ENCODE measurements at regions not wholly inside any gene's neighbourhood (a gene's known extent, or its start where the extent isn't known, plus 50 kb on each side); places are given as distances from the start of the nearest gene placed in this dataset.

- WGBS, 2 donors: 69 to 83% methylated on average over 1 of the region's 1 CpG
- Histone ChIP-seq H3K36me3 (no peaks in the 10 kb centered on the region), H3K4me1 (no peaks in the 10 kb centered on the region), H3K9me3 (no peaks in the 10 kb centered on the region), H3K27ac (no peak overlapping the region), H3K27me3 (no peaks in the 10 kb centered on the region), H3K4me3 (no peak overlapping the region)
- DNase-seq: no peak
- intact Hi-C loops (cut with DNase I): no loop called here
- no peak for TF ChIP-seq POLR2AphosphoS5 (IDR thresholded peaks at IDR 0.05)
- TF ChIP-seq EP300 (IDR thresholded peaks at IDR 0.05): no peak
- TF ChIP-seq, protein P1, sequence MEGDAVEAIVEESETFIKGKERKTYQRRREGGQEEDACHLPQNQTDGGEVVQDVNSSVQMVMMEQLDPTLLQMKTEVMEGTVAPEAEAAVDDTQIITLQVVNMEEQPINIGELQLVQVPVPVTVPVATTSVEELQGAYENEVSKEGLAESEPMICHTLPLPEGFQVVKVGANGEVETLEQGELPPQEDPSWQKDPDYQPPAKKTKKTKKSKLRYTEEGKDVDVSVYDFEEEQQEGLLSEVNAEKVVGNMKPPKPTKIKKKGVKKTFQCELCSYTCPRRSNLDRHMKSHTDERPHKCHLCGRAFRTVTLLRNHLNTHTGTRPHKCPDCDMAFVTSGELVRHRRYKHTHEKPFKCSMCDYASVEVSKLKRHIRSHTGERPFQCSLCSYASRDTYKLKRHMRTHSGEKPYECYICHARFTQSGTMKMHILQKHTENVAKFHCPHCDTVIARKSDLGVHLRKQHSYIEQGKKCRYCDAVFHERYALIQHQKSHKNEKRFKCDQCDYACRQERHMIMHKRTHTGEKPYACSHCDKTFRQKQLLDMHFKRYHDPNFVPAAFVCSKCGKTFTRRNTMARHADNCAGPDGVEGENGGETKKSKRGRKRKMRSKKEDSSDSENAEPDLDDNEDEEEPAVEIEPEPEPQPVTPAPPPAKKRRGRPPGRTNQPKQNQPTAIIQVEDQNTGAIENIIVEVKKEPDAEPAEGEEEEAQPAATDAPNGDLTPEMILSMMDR (IDR thresholded peaks at IDR 0.05): no peak
- TF ChIP-seq POLR2A (IDR thresholded peaks at IDR 0.05): no peak
Measured at GRCh38 chr18:39225373-39225772, 1659.8 kb upstream of the CELF4 start.

GRCh38 chr18:39223283-39223682 is 1657.7 kb upstream of the CELF4 start:
- no peak for TF ChIP-seq POLR2A (IDR thresholded peaks at IDR 0.05)
- TF ChIP-seq, protein P1 (IDR thresholded peaks at IDR 0.05): no peak
- TF ChIP-seq EP300 (IDR thresholded peaks at IDR 0.05): no peak
- no peak for TF ChIP-seq POLR2AphosphoS5 (IDR thresholded peaks at IDR 0.05)
- no peaks in the 10 kb centered on the region for H3K27me3 ChIP-seq
- H3K9me3 ChIP-seq: no peaks in the 10 kb centered on the region
- H3K27ac ChIP-seq: no peak overlapping the region
- H3K4me3 ChIP-seq: no peak overlapping the region
- no peak for DNase-seq
- no peaks in the 10 kb centered on the region for H3K36me3 ChIP-seq
- H3K4me1 ChIP-seq: peaks cover 0 to under 1% (median under 1%) of the 10 kb centered on the region in 4 donors
- intact Hi-C loops (cut with DNase I): no loop called here
- 94 to 97% methylated on average over 1 of the region's 1 CpG for WGBS, 2 donors

- TF ChIP-seq EP300 (IDR thresholded peaks at IDR 0.05) (no peak), POLR2A (IDR thresholded peaks at IDR 0.05) (no peak), POLR2AphosphoS5 (IDR thresholded peaks at IDR 0.05) (no peak)
- TF ChIP-seq, protein P1 (IDR thresholded peaks at IDR 0.05): no peak
- DNase-seq: no peak
- H3K27ac ChIP-seq: no peak overlapping the region
- no peaks in the 10 kb centered on the region for H3K36me3 ChIP-seq
- 39 to 76% methylated on average over 2 of the region's 2 CpGs for WGBS, 2 donors
- intact Hi-C loops (cut with DNase I): no loop called here
- H3K4me3 ChIP-seq: no peak overlapping the region
- H3K4me1 ChIP-seq: peaks cover 0 to 8% (median 3%) of the 10 kb centered on the region in 4 donors
- H3K27me3 ChIP-seq: no peaks in the 10 kb centered on the region
- H3K9me3 ChIP-seq: no peaks in the 10 kb centered on the region
Measured at GRCh38 chr18:39215920-39216319, 1650.3 kb upstream of the CELF4 start.

- no peaks in the 10 kb centered on the region for H3K27me3 ChIP-seq
- no peak overlapping the region for H3K27ac ChIP-seq
- H3K4me3 ChIP-seq: no peak overlapping the region
- H3K36me3 ChIP-seq: no peaks in the 10 kb centered on the region
- WGBS, 2 donors: 75 to 85% methylated on average over 1 of the region's 1 CpG
- H3K9me3 ChIP-seq: no peaks in the 10 kb centered on the region
- TF ChIP-seq, protein P1 (IDR thresholded peaks at IDR 0.05): no peak
- TF ChIP-seq POLR2A (IDR thresholded peaks at IDR 0.05) (no peak), POLR2AphosphoS5 (IDR thresholded peaks at IDR 0.05) (no peak), EP300 (IDR thresholded peaks at IDR 0.05) (no peak)
- H3K4me1 ChIP-seq: no peaks in the 10 kb centered on the region
- intact Hi-C loops (cut with DNase I): no loop called here
- no peak for DNase-seq
Measured at GRCh38 chr18:39211461-39211860, 1645.9 kb upstream of the CELF4 start.

DNA sequence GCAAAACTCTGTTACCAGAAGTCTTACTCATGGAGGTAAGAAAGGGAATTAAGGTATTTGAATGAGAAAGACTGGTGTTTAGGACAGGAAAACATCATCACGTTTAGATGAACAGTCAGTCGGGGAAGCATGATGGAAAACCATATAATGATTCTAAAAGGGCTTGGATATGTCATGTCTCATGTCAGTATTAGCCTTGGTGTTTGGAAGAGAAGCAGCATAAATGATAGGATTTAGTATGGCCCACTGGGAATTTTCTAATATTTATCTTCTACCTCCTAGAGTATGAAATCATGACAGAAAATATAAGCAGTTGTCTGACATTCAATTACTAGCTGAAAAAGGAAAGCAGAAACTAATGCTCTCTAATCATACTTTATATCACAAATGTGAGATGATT is 1643.6 kb upstream of the CELF4 start:
- DNase-seq: no peak
- Histone ChIP-seq H3K4me1 (no peaks in the 10 kb centered on the region), H3K36me3 (no peaks in the 10 kb centered on the region), H3K4me3 (no peak overlapping the region), H3K27ac (no peak overlapping the region), H3K27me3 (no peaks in the 10 kb centered on the region), H3K9me3 (no peaks in the 10 kb centered on the region)
- intact Hi-C loops (cut with DNase I): no loop called here
- TF ChIP-seq, protein P1 (IDR thresholded peaks at IDR 0.05): no peak
- TF ChIP-seq EP300 (IDR thresholded peaks at IDR 0.05) (no peak), POLR2A (IDR thresholded peaks at IDR 0.05) (no peak), POLR2AphosphoS5 (IDR thresholded peaks at IDR 0.05) (no peak)
- WGBS, 2 donors: 90 to 92% methylated on average over 2 of the region's 2 CpGs

Measured in sigmoid colon (tissue), 6 donors.